ENCODE measurements at regions not wholly inside any gene's neighbourhood (a gene's known extent, or its start where the extent isn't known, plus 50 kb on each side); places are given as distances from the start of the nearest gene placed in this dataset.

GRCh38 chr1:79325126-79325525 lies 318.6 kb upstream of the ADGRL4 start:
- intact Hi-C loops (cut with DNase I) = no loop called here
- WGBS, 2 donors = 83 to 89% methylated on average over 2 of the region's 2 CpGs
- H3K27me3 ChIP-seq = no peaks in the 10 kb centered on the region
- TF ChIP-seq CTCF (IDR thresholded peaks at IDR 0.05) (no peak), POLR2A (IDR thresholded peaks at IDR 0.05) (no peak)
- no peak overlapping the region for H3K27ac ChIP-seq
- H3K9me3 ChIP-seq = no peaks in the 10 kb centered on the region
- DNase-seq = no peak
- no peaks in the 10 kb centered on the region for H3K4me1 ChIP-seq
- H3K36me3 ChIP-seq = no peaks in the 10 kb centered on the region
- no peak overlapping the region for H3K4me3 ChIP-seq

- Histone ChIP-seq H3K4me3 (no peak overlapping the region), H3K36me3 (no peaks in the 10 kb centered on the region), H3K27me3 (no peaks in the 10 kb centered on the region), H3K9me3 (no peaks in the 10 kb centered on the region), H3K4me1 (no peaks in the 10 kb centered on the region), H3K27ac (no peak overlapping the region)
- intact Hi-C loops (cut with DNase I) = no loop called here
- WGBS, 2 donors = 12 to 13% methylated on average over 1 of the region's 1 CpG
- TF ChIP-seq CTCF (IDR thresholded peaks at IDR 0.05) (no peak), POLR2A (IDR thresholded peaks at IDR 0.05) (no peak)
- no peak for DNase-seq
These were observed 316.9 kb upstream of the ADGRL4 start for GRCh38 chr1:79323239-79324025.

GRCh38 chr1:79322511-79323027 lies 316.0 kb upstream of the ADGRL4 start:
- no peaks in the 10 kb centered on the region for H3K36me3 ChIP-seq
- no peaks in the 10 kb centered on the region for H3K4me1 ChIP-seq
- intact Hi-C loops (cut with DNase I) = no loop called here
- no peaks in the 10 kb centered on the region for H3K9me3 ChIP-seq
- H3K27ac ChIP-seq = no peak overlapping the region
- TF ChIP-seq CTCF (IDR thresholded peaks at IDR 0.05) = no peak
- TF ChIP-seq POLR2A (IDR thresholded peaks at IDR 0.05) = no peak
- no peak for DNase-seq
- H3K4me3 ChIP-seq = no peak overlapping the region
- no peaks in the 10 kb centered on the region for H3K27me3 ChIP-seq
- WGBS, 2 donors = 89 to 90% methylated on average over 5 of the region's 5 CpGs

- H3K4me3 ChIP-seq = no peak overlapping the region
- no peak overlapping the region for H3K27ac ChIP-seq
- TF ChIP-seq CTCF (IDR thresholded peaks at IDR 0.05) (no peak), POLR2A (IDR thresholded peaks at IDR 0.05) (no peak)
- no peak for DNase-seq
- H3K27me3 ChIP-seq = no peaks in the 10 kb centered on the region
- intact Hi-C loops (cut with DNase I) = no loop called here
- no peaks in the 10 kb centered on the region for H3K4me1 ChIP-seq
- no peaks in the 10 kb centered on the region for H3K9me3 ChIP-seq
- H3K36me3 ChIP-seq = no peaks in the 10 kb centered on the region
These were observed 305.9 kb upstream of the ADGRL4 start for GRCh38 chr1:79312438-79312837.

- 43 to 59% methylated on average over 3 of the region's 3 CpGs for WGBS, 2 donors
- intact Hi-C loops (cut with DNase I) = no loop called here
- H3K9me3 ChIP-seq = no peaks in the 10 kb centered on the region
- H3K27ac ChIP-seq = no peak overlapping the region
- H3K27me3 ChIP-seq = no peaks in the 10 kb centered on the region
- no peaks in the 10 kb centered on the region for H3K4me1 ChIP-seq
- H3K36me3 ChIP-seq = no peaks in the 10 kb centered on the region
- H3K4me3 ChIP-seq = no peak overlapping the region
- TF ChIP-seq POLR2A (IDR thresholded peaks at IDR 0.05) = no peak
- TF ChIP-seq CTCF (IDR thresholded peaks at IDR 0.05) = no peak
- DNase-seq = no peak
These were observed 304.1 kb upstream of the ADGRL4 start for GRCh38 chr1:79310609-79311008.
